ENCODE measurements at regions not wholly inside any gene's neighbourhood (a gene's known extent, or its start where the extent isn't known, plus 50 kb on each side); places are given as distances from the start of the nearest gene placed in this dataset.
A peak's percentile ranks its signal among the peaks of the same experiment; 100 is the strongest.

DNA sequence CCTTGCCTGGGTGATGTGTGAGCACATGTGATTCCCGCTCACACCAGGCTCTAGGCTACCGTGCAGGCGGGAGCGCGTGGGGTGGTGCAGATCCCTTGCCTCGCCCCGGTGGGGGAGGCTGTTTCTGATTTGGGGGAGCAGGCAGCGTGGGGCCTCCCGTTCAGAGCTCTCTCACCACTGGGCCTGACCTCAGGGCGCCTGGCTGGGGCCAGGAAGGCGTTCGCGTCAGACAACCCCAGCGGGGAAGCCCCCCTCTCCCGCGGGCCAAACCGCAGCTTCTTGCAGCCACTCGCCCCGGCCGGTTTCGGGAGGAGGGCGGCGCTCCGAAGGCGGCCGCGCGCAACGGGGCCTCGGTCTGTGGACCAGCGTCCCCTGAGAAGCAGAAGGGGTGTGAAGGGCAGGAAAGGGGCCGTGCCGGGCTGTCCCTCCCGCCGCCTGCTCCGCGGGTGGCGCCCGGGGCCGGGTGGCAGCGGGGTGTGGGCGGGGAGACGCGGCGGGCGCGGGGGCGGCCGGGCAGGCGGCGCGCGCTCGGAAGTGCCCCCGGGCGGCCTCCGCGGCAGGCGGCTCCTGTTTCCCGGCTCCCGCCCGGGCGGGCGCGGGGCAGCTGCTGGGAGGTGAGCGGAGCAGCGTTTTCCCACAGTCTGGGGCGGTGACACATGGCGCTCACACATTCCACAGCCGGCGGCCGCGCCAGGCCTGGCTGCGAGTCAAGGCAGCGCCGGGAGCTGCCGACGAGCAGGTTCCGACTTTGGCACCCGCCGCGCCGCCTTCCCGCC is 65.1 kb upstream of the HES1 start:
- H3K27ac ChIP-seq = peak overlapping the region; percentile 70
- DNase-seq (ENCODE audit: low read depth, low spot score) = peak; percentile 89

DNA sequence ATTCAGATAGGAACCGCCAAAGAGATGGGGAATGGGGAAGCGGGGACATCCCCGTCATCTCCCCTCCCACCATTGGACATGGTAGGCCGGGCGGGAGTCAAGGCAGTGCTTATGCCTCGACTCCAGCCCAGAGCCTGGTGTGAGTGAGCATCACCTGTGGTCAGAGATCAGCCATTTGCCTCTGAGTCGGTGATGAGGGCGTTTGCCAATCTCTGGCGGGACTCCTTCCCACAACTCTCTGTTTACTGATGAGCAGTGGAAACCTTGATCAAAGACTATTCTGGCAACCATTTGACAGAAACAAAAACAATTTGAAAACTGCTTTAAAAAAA is 63.9 kb upstream of the HES1 start:
- H3K27ac ChIP-seq = no peak overlapping the region
- DNase-seq (ENCODE audit: low read depth, low spot score) = no peak

DNA sequence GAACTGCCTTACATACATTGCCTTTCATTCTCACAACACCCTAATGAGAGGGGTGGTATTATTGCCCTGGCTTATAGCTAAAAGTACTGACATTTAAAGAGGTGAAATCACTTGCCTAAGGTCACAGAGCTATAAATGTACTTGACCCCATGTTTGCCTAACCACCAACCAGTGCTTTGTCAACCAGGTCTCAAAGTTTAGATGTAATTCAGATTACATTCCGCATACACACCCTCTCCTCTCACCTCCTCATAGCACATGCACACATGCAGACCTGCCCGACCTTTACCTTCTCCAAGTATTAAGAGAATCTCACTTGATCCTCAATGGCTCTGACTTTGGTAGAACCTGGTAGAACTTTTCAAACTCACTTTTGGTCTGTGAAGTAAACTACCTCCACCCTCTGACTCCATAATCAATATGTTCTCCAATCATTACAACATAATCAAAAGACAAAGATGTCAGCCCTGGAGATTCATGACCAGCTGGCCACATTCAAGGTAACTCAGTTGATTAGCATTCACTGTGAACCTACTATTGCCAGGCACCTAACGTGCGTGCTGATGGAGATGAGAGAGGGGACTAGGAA is 63.2 kb upstream of the HES1 start:
- H3K27ac ChIP-seq = no peak overlapping the region
- DNase-seq (ENCODE audit: low read depth, low spot score) = no peak

DNA sequence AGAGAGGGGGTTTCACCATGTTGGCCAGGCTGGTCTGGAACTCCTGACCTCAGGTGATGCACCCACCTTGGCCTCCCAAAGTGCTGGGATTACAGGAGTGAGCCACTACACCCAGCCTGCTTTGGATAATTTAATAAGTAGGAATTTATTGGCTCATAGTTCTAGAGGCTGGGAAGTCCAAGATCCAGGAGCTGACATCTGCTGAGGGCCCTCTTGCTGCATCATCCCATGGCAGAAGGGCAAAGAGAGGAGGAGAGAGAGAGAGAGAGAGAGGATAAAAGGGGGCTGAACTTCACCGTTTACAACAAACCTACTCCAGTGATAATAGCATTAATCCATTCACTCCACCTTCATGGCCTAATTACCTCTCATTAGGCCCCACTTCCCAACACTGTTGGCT is 62.0 kb upstream of the HES1 start:
- DNase-seq (ENCODE audit: low read depth, low spot score) = no peak
- H3K27ac ChIP-seq = no peak overlapping the region

DNA sequence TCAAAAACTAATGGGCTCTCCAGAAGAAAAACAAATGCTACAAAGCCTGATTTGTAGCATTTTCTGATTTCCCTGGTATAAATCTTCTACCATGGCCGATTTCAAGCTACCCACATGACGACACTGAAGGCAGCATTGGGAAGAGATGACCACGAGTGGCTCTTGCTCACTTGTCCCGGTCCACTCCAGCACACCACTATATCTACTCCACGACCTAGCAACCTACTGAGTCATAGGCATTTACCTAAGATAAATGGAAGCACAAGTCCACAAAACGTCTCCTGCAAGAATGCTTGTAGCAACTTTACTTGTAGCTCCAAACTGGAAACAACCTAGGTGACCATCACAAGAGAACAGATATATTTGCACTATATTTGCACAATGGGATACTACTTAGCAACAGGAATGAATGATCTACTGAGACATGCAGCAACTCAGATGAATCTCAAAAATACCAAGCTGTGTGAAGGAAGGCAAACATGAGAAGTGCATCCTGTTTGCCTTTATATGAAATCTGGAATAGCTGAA is 60.8 kb upstream of the HES1 start:
- no peak for DNase-seq (ENCODE audit: low read depth, low spot score)
- no peak overlapping the region for H3K27ac ChIP-seq

DNA sequence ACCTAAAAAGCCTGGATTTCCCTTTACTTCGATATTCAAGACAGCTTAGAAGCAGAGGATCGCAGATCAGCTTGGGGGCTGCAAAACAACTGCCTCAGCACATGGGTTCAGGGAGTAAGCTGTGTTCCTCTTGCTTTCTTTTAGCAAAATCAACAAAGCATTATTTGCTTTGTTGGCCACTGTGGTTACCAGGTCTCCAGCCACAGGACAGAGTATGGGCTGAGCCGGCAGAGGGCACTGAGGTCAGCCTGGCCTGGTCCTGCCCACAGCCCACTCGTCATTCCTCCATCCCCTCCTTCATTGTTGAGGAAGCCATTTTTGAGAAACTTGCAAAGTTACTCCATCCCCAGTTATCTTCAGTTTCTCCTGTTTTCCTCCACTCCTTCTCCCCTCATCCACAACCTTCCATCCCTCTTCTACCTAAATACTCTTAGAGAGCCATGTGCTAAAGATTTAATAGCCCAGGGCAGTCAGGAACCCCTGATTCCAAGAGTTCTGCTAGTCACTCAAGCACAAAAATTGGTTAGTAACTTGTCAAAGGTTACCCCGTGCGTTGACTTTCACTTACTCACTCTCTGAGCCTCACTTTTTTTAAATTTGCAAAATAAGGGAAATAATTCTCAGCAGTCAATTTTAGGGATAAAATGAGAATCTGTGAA is 60.0 kb upstream of the HES1 start:
- no peak for DNase-seq (ENCODE audit: low read depth, low spot score)
- no peak overlapping the region for H3K27ac ChIP-seq

DNA sequence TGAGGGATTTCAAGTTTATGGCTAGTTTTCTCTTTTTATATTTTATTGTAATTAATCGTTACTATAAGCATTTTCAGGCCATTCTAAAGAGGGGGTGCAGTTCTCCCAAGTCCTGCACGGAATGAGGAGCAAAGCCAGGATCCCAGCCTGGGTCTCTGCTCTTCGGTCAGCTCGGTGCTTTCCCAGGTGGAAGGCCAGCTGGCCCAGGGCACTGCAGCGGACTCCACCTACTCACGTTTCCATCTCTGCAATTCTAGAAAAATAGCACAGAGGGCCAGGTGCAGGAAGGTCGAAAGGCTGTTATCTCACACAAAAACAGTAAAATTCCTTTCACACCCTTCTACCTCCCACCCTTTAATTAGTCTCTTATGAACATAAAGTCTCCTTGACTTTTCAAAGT is 59.5 kb upstream of the HES1 start:
- no peak for DNase-seq (ENCODE audit: low read depth, low spot score)
- H3K27ac ChIP-seq = no peak overlapping the region

DNA sequence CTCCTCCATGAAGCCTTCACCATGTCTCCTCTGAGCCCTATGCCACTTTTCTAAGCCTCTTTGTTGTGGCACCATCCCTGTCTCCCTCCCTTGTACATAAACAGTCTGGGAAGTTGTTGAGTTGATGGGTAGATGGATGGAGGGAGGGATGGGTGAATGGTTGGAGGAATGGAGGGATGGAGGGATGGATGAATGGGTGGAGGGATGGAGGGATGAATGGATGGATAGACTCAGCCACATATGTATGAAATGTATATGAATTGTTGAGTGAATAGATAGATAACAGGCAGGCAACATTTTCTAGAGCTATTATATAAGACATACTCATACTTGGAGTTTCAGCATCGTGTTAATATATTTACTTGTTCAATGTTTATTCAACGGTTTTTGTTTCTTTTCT is 58.3 kb upstream of the HES1 start:
- DNase-seq (ENCODE audit: low read depth, low spot score) = no peak
- H3K27ac ChIP-seq = no peak overlapping the region

DNA sequence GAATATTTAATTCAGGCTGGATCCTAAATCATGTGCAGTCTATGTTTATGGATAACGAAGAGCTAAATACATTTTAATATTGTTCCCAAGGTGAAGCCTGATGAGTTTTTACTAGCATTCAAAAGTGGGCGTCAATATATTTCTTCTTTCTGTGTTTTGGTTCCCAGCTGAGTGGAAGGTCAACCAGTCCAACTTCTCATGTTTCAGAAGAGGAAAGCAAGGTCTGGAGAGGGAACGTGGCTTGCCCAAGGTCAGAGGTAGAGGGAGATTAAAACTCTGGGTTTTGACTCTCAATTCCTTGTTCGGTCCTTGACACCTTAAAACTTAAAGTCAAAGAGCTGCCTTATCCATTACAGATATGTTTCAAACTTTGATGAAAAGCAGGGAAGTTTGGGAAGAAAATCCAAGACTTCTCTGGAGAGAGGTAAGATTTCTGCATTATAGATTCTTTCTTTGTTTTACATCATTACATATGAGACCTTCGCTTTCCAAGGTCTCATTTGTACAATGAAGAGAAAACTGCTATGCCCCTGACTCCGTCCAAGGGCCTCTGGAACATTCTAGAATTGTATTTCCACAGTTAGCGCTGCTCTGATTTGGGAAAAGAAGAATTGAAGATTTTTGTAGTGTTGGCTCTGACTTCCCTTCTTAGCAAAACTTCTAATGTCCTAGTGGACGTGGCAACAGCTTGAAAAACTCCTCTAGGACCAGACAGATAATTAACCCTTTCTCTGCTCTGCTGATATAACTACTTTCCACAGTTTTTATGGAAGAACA is 57.7 kb upstream of the HES1 start:
- no peak overlapping the region for H3K27ac ChIP-seq
- no peak for DNase-seq (ENCODE audit: low read depth, low spot score)

DNA sequence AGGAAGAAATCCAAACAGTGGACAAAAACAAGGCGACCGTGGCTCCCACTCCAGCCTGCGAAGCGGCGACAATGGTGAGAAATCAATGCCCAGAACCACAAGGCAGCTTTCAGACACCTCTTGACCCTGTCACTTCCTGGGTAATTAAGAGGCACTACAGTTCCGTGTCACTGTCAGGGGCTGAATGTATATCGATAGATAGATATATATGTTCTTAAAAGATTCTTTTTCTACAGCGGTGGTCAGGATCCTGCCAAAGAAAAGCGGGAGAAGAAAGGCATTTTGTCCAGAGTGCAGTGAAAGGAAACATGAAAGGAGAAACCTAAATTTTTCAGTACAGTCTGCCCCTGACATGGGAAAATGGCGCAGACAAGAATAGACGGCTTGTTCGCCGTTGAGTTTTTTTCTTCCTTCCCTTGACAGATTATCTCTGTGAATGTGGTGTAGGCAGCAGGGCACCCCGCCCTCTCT is 56.2 kb upstream of the HES1 start:
- DNase-seq (ENCODE audit: low read depth, low spot score) = no peak
- no peak overlapping the region for H3K27ac ChIP-seq

DNA sequence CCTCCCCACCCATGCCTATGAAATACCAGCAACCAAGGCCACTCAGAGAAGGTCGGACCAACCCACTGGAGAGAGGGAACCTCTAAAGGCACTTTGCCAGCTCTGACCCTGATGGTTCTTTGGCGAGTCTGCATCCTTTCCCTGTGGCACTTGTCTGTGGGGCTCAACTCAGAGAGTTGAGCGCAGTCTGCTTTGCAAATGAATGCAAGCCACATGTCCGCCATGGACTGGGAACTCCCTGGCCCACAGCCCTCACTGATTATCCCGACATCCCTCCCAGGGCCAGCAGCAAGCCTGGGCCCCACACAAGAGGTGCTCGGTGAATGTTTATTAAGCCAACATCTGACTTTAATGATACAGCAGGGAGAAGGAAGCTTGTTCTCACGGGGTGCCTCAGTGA is 55.5 kb upstream of the HES1 start:
- no peak overlapping the region for H3K27ac ChIP-seq
- no peak for DNase-seq (ENCODE audit: low read depth, low spot score)

DNA sequence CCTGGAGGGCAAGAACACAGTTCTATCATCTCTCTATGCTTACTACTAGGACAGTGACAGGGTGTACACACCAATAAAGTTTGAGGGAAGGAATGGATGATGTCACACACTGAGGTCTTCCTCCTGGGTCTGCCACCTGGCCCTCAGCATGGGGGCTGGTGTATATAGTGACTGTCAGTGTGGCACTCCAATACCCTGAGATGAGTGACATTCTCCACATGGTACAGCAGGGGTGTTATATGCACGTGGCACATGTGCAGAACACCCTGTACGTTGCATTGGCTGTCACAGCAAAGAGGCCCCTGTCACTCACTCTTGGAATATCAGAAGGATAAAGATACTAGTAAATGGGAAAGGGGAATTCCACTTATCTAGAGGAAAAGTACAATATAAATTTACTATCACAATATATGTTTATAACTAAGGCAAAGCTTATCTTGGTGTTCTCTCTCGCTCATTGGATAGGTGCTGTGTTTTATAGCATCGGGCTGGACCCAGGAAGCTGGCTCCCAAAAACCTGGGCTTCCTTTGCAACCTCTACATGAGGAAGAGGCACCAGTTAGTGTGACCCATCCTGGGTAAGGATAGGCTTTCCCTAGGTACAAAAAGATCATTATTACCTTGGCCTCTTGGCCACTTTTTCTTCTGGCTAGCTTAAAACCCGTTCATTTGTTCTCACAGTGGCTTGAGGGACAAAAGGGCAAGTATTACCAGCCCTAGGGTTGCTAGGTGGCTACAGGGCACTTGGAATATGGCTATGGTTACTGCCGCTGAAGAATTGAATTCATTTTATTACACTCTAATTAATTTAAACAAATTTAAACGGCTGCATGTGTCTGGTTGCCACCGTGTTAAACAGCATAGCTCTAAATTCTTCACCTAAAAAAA is 54.8 kb upstream of the HES1 start:
- DNase-seq (ENCODE audit: low read depth, low spot score) = no peak

DNA sequence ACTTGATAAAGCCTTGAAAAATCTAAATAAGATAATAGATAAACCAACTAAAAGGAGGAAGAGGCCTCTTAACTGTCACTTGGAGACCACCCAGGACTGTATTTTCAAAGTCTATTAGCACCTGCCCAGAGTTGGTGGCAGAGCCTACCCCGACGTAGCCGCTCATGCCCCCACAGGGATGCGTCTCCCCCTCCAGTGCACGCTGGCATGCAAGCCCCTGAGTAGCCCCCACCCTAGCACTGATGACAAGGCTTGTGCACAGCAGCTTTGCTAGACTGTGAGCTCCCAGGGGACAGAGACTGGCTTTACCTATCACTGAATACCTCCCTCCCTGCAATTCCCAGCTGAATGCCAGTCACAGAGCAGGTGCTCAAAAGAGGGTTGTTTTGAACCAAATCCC is 54.1 kb upstream of the HES1 start:
- no peak overlapping the region for H3K27ac ChIP-seq
- DNase-seq (ENCODE audit: low read depth, low spot score) = no peak

More for the DNA sequence above, 54.8 kb upstream of the HES1 start:
- H3K27ac ChIP-seq = no peak overlapping the region

DNA sequence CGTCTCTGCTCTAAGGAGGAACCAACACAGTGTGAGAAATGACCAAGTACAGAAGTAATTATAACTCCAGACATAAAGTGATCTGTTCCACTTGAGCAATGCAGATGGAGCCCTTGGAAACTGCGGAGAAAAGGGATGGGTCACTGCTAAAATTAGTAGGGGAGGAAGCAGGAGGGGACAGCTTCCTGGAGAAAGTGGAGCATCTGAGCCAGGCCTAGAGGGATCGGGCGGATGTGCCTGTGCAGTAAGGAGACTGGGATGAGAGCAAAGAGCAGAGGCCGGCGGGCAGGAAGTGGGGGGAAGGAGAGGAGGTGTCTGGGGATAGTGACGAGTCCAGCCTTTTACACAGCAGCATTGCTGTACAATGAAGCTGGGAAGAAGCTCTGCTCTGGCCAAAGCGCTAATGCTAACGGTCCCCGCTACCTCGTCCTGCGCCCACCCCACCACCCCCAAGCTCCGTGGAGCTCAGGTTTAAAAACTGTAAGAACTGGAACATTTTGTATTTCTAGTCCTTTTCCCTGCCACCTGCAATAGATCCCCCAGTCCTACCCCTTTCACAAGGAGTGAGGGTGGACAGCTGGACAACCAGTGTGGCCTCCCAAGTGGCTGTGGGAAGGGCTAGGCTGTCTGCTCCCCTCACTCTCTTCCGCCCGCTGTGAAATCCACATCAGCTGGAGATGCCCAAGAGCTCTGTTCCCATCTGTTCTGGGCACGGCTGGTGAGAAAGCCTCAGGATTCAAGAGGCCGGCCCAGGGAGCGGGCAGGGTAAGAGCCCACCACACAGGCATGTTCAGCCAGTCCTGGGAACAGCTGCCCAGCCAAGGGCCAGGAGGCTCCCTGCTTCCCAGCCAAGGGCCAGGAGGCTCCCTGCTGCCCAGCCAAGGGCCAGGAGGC is 53.0 kb upstream of the HES1 start:
- no peak for DNase-seq (ENCODE audit: low read depth, low spot score)

DNA sequence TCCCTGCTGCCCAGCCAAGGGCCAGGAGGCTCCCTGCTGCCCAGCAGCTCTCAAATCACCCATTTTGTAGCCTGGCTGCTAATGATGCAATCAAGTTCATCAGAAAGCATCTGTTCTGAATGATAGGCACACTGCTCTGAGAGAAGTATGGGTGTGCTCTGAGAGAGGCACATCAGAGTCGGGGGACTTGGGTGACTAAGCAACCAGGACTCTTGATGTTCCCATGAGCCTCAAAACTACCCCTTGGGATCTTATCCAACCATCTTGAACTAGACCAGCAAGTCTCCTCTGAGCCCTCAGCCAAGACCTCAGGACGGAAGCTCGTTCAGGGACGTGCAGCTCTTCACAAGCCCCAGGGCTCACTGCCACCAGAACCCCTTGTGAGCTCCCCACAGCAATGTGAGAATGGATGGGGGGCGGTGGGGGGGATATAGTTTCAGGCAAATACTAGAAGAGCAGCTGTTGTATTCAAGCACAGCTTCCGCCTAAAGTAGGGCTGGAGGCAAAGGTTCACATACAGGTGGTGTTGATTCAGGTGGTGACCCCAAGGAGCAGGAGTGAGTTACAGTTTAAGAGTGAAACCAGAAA is 52.2 kb upstream of the HES1 start:
- no peak overlapping the region for H3K27ac ChIP-seq
- no peak for DNase-seq (ENCODE audit: low read depth, low spot score)

More for the DNA sequence above, 53.0 kb upstream of the HES1 start:
- no peak overlapping the region for H3K27ac ChIP-seq

DNA sequence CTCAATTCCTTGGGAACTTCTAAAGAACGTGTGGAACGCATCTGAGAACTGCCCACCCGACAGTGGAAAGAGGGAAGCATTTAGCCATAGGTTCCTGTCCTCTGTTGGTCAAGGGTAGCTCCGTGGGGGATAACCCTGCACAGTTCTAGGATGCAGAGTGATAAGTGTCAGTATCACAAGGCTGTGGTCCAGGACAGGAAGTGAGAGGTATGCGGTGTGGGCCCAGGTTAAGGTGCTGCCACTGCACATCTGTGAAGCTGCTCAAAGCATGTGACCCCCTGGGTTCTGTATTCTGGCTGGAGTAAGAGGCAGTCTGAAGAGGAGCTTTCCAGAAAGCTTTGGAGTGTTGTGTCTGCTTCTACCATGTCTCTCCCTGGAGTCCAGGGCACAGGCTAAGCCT is 51.7 kb upstream of the HES1 start:
- H3K27ac ChIP-seq = no peak overlapping the region
- no peak for DNase-seq (ENCODE audit: low read depth, low spot score)

All from epithelial cell of prostate (primary cell).